ENCODE measurements at regions not wholly inside any gene's neighbourhood (a gene's known extent, or its start where the extent isn't known, plus 50 kb on each side); places are given as distances from the start of the nearest gene placed in this dataset.

GRCh38 chr1:219993554-219994433 lies 52.5 kb downstream of the EPRS1 start:
- no peak for DNase-seq

DNA sequence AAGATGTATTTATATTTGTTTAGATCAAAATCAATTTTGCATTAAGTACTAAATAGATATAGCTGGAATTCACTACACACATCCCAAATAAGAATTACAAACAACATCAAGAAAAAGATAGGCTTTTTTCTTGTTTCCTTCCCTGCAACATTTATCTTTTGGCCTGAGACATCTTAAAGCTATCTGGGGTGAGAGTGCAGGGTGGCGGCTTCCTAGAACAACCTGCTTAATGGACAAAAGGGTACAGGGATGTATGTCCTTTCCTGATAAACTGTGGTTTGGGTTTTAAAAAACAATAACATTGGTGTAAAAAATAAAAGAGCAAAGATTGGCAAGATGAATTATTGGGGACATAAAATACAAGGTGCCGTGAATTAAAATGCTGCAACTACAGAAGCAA lies 54.4 kb downstream of the EPRS1 start:
- DNase-seq, result no peak

GRCh38 chr1:219991511-219991810 lies 54.8 kb downstream of the EPRS1 start:
- DNase-seq, result no peak

GRCh38 chr1:219990782-219991510 lies 55.4 kb downstream of the EPRS1 start:
- peak; percentile 26 for DNase-seq

DNA sequence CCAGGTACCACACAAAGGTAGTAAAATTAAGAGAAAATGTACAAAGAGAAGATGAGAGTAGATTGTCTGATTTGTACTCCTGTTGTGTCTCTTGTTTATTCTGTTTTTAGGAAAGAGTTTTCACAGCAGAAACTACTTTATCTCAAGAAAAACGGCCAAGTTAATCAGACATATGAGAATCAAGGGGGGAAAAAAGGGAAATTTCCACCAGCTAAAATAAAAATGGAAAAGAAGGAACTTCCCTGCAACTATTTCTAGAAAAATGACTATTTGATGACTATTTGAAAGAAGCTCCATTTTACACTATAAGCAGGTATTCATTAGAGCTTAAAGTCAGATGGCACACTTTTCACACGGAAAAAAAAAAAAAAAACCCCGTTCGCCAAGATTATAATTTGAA lies 56.5 kb downstream of the EPRS1 start:
- peak; percentile 21 for DNase-seq

DNA sequence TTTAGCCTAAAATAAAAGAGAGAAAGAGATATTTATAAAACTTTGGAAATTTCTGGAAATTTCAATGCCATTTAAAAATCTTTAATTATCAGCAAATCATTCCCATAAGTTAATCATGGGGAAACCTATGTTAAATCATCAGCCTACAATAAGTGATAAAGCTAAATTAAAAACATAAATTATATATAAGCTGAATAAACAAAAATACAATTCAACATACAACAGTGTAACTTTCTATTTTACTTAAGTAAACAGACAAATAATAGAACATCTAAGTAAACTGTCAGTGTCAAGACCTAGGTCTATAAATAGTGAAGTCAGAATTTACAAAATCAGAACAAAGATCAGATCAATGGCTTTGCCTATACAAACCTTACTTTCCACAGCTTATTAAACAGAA lies 57.5 kb downstream of the EPRS1 start:
- no peak for DNase-seq

- DNase-seq, result peak; percentile 5
Measured at GRCh38 chr1:219988387-219988786, 57.9 kb downstream of the EPRS1 start.

- no peak for DNase-seq
Measured at GRCh38 chr1:219987325-219987724, 59.0 kb upstream of the SLC30A10 start.

DNA sequence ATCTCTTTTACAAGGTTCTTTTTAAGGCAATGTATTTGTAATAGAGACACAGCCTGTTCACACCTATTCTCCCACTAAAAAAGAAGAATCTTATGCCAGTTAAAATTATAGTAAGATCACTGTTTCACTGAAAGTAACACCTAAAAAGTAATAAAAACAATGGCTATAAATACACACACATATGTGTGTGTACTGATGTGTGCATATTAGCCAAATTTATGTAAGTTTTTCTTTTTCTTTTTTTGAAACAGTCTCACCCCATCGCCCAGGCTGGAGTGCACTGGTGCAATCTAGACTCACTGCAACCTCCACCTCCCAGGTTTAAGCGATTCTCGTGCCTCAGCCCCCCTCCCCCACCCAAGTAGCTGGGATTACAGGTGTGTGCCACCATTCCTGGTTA lies 56.8 kb upstream of the SLC30A10 start:
- DNase-seq, result no peak
